GM19372 (cell line): ENCODE measurements at regions not wholly inside any gene's neighbourhood (a gene's known extent, or its start where the extent isn't known, plus 50 kb on each side); places are given as distances from the start of the nearest gene placed in this dataset.
"Not testable (repeated sequence)": the region's sequence is repeated elsewhere in the genome, so short reads cannot be mapped to it uniquely, and the experiment has no call there.

Experiments used
- ATAC-seq: cut with Tn5 transposase; IDR thresholded peaks from one replicate; pipeline ENCODE4 v1.9.1; 2021; ENCODE audit warnings: mild to moderate bottlenecking, low read depth, moderate library complexity; ENCODE audit not compliant: unreplicated experiment

- ATAC-seq: no peak
These were observed 335.2 kb downstream of the NSUN3 start for GRCh38 chr3:94398036-94398435.

DNA sequence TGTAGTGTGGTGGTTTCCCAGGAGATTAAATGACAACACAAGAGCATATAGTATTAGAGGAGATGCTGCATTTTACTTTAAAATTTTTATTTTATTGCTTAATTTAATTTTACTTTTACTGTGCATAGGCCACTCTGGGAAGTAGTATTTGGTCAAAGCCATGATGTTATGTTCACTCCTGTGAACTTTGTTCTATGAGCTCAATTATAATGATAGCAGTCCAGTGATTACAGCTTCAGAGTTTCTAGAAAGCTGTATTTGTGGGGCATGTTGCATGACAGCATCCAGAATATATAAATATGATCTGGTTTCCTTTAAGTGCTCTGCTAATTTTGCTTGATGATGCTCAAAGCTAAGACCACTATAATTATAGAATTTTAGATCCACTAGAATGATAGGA is 338.6 kb downstream of the NSUN3 start:
- no peak for ATAC-seq

DNA sequence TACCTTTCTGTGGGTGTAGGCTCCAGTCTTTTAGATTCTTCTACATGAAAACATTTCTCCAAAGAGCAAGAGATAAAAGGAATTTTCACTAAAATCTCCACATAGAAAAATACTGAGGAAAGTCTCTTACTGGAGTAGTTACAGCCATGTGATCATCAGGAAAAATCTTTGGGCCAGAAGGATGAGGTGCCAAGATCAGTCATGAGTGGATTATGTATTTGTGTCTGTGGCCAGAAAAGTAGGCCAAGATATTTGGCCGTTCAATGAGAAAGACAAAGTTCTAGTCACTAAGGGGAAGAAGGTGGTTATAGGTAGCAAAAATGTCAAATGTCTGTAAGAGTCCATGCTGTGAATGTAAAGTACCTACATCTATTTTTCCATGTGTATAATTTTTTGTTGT is 339.3 kb downstream of the NSUN3 start:
- no peak for ATAC-seq

DNA sequence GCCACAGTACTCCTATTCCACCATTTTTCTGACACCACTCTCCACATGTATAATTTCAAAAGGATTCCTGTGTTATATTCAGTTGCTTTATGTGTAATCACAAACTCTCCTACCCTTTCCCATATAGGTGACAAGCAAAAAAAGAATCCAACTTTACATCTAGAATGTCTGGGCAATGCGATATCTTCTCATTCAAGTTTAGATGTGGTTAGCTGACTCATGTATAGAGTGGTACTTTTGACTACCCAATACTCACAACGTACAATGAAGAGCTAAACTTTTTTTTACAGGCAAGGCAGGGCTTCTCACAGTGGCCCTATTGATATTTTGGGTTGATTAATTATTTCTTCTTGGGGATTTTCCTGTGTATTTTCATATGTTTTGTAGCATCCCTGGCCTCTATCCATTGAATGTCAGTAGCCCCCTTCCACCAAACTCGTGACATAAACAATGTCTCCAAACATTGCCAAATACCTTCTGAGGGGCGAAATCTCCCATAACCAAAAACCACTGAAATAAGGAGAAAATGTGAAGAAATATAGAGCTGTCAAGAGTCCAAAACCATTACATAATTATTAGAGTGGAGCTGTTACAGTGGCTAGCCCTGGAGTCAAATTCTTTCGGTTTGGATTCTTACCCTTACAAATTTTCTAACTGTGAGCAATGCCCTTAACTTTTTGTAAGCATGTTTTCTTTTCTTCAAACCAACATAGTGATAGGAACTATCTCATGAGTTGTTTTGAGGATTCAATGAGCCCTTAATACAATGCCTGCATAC is 342.6 kb downstream of the NSUN3 start:
- ATAC-seq: no peak

DNA sequence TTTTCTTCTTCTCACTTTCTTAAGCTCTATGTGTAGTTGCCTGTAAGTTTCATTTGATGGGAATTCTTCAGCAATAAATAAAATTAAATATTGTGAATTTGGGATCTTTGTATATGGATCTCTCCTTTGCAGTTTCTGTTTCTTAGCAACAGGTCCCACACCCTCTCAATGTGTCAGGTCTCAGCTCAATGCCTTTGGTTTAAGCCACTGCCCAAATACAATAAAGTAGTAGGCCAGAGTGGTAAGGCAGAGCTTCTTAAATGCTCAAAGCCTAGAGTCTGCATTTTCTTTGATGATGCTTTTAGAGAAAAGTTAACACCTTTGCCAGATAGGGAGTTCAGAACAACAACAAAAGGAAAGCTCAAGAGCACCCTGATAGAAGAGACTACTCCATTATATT is 343.7 kb downstream of the NSUN3 start:
- ATAC-seq: no peak

DNA sequence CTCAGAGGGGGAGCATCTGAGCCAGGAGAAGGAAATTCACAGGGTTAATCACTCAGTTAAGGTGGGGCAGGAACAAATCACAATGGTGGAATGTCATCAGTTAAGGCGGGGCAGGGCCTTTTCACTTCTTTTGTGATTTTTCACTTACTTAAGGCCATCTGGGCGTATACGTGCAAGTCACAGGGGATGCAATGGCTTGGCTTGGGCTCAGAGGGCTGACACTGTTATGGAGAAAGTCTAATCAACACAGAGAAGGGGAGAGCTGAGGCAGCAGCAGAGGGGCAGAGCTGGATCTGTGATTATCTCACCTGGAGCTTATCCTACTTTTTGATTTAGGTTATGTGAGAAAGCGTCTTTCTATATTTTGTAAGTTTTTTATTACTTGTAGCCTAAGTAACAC is 350.1 kb downstream of the NSUN3 start:
- ATAC-seq: not testable (repeated sequence)

- no peak for ATAC-seq
These were observed 350.7 kb downstream of the NSUN3 start for GRCh38 chr3:94413336-94414108.

- ATAC-seq: no peak
These were observed 351.6 kb downstream of the NSUN3 start for GRCh38 chr3:94414418-94414817.

GRCh38 chr3:94416768-94417167 is 353.9 kb downstream of the NSUN3 start:
- ATAC-seq: no peak

- no peak for ATAC-seq
These were observed 355.1 kb downstream of the NSUN3 start for GRCh38 chr3:94417963-94418455.

- ATAC-seq: no peak
These were observed 358.1 kb downstream of the NSUN3 start for GRCh38 chr3:94420931-94421330.

GRCh38 chr3:94423578-94423977 is 360.7 kb downstream of the NSUN3 start:
- no peak for ATAC-seq

GRCh38 chr3:94429517-94429916 is 366.7 kb downstream of the NSUN3 start:
- no peak for ATAC-seq

GRCh38 chr3:94431876-94432570 is 369.2 kb downstream of the NSUN3 start:
- ATAC-seq: no peak

- ATAC-seq: no peak
These were observed 370.9 kb downstream of the NSUN3 start for GRCh38 chr3:94433811-94434210.

DNA sequence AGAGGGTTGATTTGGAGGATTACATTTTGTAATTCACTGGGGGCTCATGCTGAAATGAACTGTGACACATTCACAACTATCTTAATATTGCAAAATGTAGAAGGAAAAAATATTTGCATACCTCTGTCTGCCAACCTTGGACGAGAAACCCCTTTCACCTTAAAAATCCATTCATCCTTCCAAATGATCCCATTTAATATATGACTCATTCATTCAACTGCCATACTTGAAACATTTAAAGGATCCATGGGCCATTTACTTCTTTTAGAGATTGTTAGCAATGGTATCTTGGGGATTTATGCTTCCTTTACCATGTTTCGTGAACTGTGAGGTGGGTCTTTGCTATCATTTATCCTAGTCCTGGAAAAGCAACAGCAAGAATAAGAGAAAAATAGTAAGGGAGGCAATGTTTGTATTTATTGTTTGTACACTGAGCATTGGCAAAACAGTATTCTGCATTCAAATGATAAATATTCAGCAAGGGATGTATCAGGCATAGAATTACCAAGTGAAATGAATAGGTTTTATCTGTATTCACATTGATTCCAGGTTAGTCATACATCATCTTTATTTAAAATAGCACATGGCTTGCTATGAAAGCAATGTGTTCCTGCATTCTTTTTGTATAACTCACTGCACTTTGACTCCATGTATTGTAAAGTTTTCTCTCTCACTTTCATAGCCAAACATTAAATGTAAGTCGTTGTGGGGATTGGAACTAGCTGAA is 378.1 kb downstream of the NSUN3 start:
- ATAC-seq: no peak

- no peak for ATAC-seq
These were observed 378.6 kb downstream of the NSUN3 start for GRCh38 chr3:94441494-94441847.

DNA sequence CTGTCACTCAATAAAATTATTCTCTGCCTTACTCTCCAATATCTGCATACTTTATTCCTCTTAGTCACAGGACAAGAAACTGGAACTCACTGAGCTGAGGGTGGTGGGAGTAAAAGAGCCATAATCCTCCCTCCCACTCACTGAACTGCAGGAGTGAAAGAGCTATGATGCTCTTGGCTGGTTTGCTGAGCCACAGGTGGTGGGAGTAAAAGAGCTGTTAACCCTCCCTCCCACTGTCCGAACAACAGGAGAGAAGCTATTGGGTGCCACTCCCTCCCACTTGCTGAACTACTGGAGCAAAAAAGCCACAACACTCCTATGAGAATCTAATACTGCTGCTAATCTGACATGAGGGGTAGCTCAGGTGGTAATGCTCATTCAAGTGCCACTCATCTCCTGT is 391.0 kb downstream of the NSUN3 start:
- ATAC-seq: no peak

DNA sequence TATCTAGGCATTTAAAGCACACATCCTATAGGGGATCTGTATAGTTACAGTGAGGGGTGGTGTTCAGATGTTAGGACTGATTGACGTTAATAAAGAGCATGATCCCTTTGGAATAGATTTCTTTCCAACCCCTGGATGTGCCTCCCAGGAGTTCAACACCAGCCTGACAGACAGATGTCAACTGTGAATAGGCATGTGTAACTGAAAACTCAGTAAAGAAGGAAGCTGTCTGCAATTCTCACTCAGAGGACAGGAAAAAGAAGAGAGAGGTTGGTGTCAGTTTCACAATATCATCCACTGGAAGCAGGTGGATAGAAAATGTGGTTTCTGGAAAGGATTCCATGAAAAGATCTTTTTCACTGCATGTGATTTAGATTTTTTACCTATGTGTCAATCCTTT is 396.3 kb downstream of the NSUN3 start:
- no peak for ATAC-seq

DNA sequence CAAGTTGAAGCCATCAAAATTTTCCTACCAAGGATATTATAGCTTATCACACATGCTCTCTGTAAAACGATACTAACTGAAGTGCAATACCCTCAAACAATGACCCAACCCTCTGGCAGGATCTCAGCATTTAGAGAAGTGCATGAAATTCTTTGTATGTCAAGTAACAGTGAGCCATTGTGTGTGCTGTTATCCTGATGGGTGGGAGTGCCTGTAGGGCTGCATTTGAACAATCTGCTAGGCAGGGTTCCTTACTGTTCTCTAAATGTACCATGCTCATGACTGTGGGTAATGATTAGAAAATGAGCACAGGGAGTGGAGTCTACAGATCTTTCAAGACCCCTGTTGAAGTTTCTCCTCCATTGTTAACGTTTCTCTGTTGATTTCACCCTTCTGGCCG is 398.1 kb downstream of the NSUN3 start:
- ATAC-seq: no peak

GRCh38 chr3:94462931-94463330 is 400.1 kb downstream of the NSUN3 start:
- no peak for ATAC-seq
